Vagina (tissue), 2 donors: ENCODE measurements at regions not wholly inside any gene's neighbourhood (a gene's known extent, or its start where the extent isn't known, plus 50 kb on each side); places are given as distances from the start of the nearest gene placed in this dataset.
A peak's percentile ranks its signal among the peaks of the same experiment; 100 is the strongest.

Experiments used
- DNase-seq, 2 donors: peaks; one replicate each; pipeline ENCODE4 v3.0.0-alpha.2; 2017; ENCODE audit errors: extremely low spot score in 2 of 2
- H3K27ac ChIP-seq: fragments of 200-600 bp; sonication (generic); one replicate; pipeline ENCODE4 v1.5.1; 2019
- H3K27me3 ChIP-seq: fragments of 200-600 bp; sonication (generic); one replicate; pipeline ENCODE4 v1.5.1; 2019
- H3K36me3 ChIP-seq, 2 donors: fragments of 200-600 bp; sonication (generic); one replicate each; pipeline ENCODE4 v1.5.1; 2017 to 2019
- H3K4me1 ChIP-seq: fragments of 200-600 bp; sonication (generic); one replicate; pipeline ENCODE4 v1.5.1; 2019
- H3K4me3 ChIP-seq, 2 donors: fragments of 200-600 bp; sonication (generic); 1 replicate in 1 of 2; 2 replicates in 1 of 2; pipeline ENCODE4 v1.5.1; 2016 to 2019
- H3K9me3 ChIP-seq: fragments of 200-600 bp; sonication (generic); one replicate; pipeline ENCODE4 v1.5.1; 2019
- POLR2A ChIP-seq, 2 donors: fragments of 450-650 bp; IDR thresholded peaks; one replicate each; pipeline ENCODE4 v1.6.1; 2017; ENCODE audit warnings: antibody characterized with exemption in 2 of 2, mild to moderate bottlenecking in 2 of 2, moderate library complexity in 2 of 2
- POLR2AphosphoS5 ChIP-seq, 2 donors: sonication (generic); formaldehyde crosslinking; IDR thresholded peaks; one replicate each; pipeline ENCODE4 v1.9.0; 2017; ENCODE audit warnings: antibody characterized with exemption in 2 of 2, mild to moderate bottlenecking in 2 of 2, low read depth in 1 of 2; ENCODE audit not compliant: insufficient read depth in 1 of 2
- intact Hi-C: fragments of 100-400 bp; cut with DNase I; formaldehyde crosslinking; loops from one replicate; pipeline ENCODE4 v1.15.1; 2023
- TF ChIP-seq, protein P1 (sequence below), 3 experiments: fragments of 450-650 bp in 2 of 3; fragments of 200-600 bp in 1 of 3; sonication (generic) in 1 of 3; IDR thresholded peaks; one replicate each; pipeline ENCODE4 v1.5.1; 2017 to 2019; ENCODE audit warnings: antibody characterized with exemption in 3 of 3, mild to moderate bottlenecking in 2 of 3, moderate library complexity in 2 of 3

GRCh38 chr18:34126121-34126520, 98.6 kb downstream of the NOL4 start:
- no peak overlapping the region for H3K27ac ChIP-seq
- no peaks in the 10 kb centered on the region for H3K4me1 ChIP-seq
- no peaks in the 10 kb centered on the region for H3K9me3 ChIP-seq
- intact Hi-C loops, result no loop called here
- H3K36me3 ChIP-seq, result no peaks in the 10 kb centered on the region
- H3K27me3 ChIP-seq, result no peaks in the 10 kb centered on the region
- H3K4me3 ChIP-seq, result no peak overlapping the region
- no peak for DNase-seq
- TF ChIP-seq POLR2A (IDR thresholded peaks at IDR 0.05) (no peak), POLR2AphosphoS5 (IDR thresholded peaks at IDR 0.05; ENCODE audit: insufficient read depth in 1 of 2, low read depth in 1 of 2) (no peak)

GRCh38 chr18:34122724-34123334, 101.9 kb downstream of the NOL4 start:
- intact Hi-C loops, result no loop called here
- TF ChIP-seq, protein P1, sequence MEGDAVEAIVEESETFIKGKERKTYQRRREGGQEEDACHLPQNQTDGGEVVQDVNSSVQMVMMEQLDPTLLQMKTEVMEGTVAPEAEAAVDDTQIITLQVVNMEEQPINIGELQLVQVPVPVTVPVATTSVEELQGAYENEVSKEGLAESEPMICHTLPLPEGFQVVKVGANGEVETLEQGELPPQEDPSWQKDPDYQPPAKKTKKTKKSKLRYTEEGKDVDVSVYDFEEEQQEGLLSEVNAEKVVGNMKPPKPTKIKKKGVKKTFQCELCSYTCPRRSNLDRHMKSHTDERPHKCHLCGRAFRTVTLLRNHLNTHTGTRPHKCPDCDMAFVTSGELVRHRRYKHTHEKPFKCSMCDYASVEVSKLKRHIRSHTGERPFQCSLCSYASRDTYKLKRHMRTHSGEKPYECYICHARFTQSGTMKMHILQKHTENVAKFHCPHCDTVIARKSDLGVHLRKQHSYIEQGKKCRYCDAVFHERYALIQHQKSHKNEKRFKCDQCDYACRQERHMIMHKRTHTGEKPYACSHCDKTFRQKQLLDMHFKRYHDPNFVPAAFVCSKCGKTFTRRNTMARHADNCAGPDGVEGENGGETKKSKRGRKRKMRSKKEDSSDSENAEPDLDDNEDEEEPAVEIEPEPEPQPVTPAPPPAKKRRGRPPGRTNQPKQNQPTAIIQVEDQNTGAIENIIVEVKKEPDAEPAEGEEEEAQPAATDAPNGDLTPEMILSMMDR (IDR thresholded peaks at IDR 0.05), result peak in 2 of 3 experiments; percentile 42 to 59
- TF ChIP-seq POLR2AphosphoS5 (IDR thresholded peaks at IDR 0.05; ENCODE audit: insufficient read depth in 1 of 2, low read depth in 1 of 2), result no peak
- no peak overlapping the region for H3K27ac ChIP-seq

GRCh38 chr18:34121200-34121721, 103.5 kb downstream of the NOL4 start:
- H3K9me3 ChIP-seq, result no peaks in the 10 kb centered on the region
- H3K4me3 ChIP-seq, result no peak overlapping the region
- H3K4me1 ChIP-seq, result no peaks in the 10 kb centered on the region
- no peaks in the 10 kb centered on the region for H3K36me3 ChIP-seq
- TF ChIP-seq, protein P1 (IDR thresholded peaks at IDR 0.05), result no peak
- no peak for TF ChIP-seq POLR2AphosphoS5 (IDR thresholded peaks at IDR 0.05; ENCODE audit: insufficient read depth in 1 of 2, low read depth in 1 of 2)
- TF ChIP-seq POLR2A (IDR thresholded peaks at IDR 0.05), result no peak
- H3K27ac ChIP-seq, result no peak overlapping the region
- H3K27me3 ChIP-seq, result no peaks in the 10 kb centered on the region
- intact Hi-C loops, result no loop called here
- no peak for DNase-seq

More at GRCh38 chr18:34122724-34123334, 101.9 kb downstream of the NOL4 start:
- no peak for DNase-seq
- Histone ChIP-seq H3K4me3 (no peak overlapping the region), H3K36me3 (no peaks in the 10 kb centered on the region), H3K27me3 (no peaks in the 10 kb centered on the region), H3K4me1 (no peaks in the 10 kb centered on the region), H3K9me3 (no peaks in the 10 kb centered on the region)

- H3K4me1 ChIP-seq, result no peaks in the 10 kb centered on the region
- DNase-seq, result no peak
- H3K9me3 ChIP-seq, result no peaks in the 10 kb centered on the region
- H3K4me3 ChIP-seq, result no peak overlapping the region
- intact Hi-C loops, result no loop called here
- TF ChIP-seq POLR2AphosphoS5 (IDR thresholded peaks at IDR 0.05; ENCODE audit: insufficient read depth in 1 of 2, low read depth in 1 of 2) (no peak), POLR2A (IDR thresholded peaks at IDR 0.05) (no peak)
- TF ChIP-seq, protein P1 (IDR thresholded peaks at IDR 0.05), result no peak
- no peaks in the 10 kb centered on the region for H3K36me3 ChIP-seq
- H3K27me3 ChIP-seq, result no peaks in the 10 kb centered on the region
- H3K27ac ChIP-seq, result no peak overlapping the region
Observed at GRCh38 chr18:34120294-34120693, 104.4 kb downstream of the NOL4 start.

DNA sequence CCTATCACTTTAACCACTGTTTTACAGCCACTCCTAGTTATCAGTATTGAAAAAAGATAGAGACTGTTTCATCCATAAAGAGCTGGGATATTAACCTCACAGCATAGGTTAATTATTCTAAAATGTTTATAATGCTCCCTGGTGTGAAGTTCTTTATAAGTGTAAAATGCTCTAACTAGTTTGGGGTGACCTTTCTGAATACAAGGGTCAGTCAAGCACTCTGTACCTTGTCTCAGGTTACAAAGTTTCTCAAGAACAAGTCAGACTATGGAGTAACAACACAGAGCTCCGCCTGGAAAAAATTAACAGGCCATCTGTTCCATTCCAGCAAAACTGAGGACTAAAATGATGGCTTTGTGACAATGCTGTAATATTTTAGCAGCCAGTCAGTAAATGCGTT, 107.4 kb downstream of the NOL4 start:
- Histone ChIP-seq H3K4me1 (no peaks in the 10 kb centered on the region), H3K36me3 (no peaks in the 10 kb centered on the region), H3K9me3 (no peaks in the 10 kb centered on the region), H3K27me3 (no peaks in the 10 kb centered on the region), H3K27ac (no peak overlapping the region), H3K4me3 (no peak overlapping the region)
- TF ChIP-seq POLR2AphosphoS5 (IDR thresholded peaks at IDR 0.05; ENCODE audit: insufficient read depth in 1 of 2, low read depth in 1 of 2), result no peak
- TF ChIP-seq, protein P1 (IDR thresholded peaks at IDR 0.05), result no peak
- no peak for TF ChIP-seq POLR2A (IDR thresholded peaks at IDR 0.05)
- DNase-seq, result no peak
- intact Hi-C loops, result no loop called here
